GM23248 (cell line): ENCODE measurements at regions not wholly inside any gene's neighbourhood (a gene's known extent, or its start where the extent isn't known, plus 50 kb on each side); places are given as distances from the start of the nearest gene placed in this dataset.

Source experiments
- DNase-seq: peaks from one replicate; pipeline ENCODE4 v3.0.0-alpha.2; 2015
- H2AFZ ChIP-seq: fragments of 200-600 bp; sonication (generic); 2 replicates; pipeline ENCODE4 v1.6.1; 2016; ENCODE audit warnings: antibody characterized with exemption
- H3F3A ChIP-seq: fragments of 200-600 bp; sonication (generic); 2 replicates; pipeline ENCODE4 v1.6.1; 2016; ENCODE audit warnings: mild to moderate bottlenecking, antibody characterized with exemption, mixed run types; ENCODE audit not compliant: insufficient read depth
- H3K27ac ChIP-seq: fragments of 200-600 bp; sonication (generic); 2 replicates; pipeline ENCODE4 v1.5.1; 2016; ENCODE audit warnings: mild to moderate bottlenecking
- H3K27me3 ChIP-seq: fragments of 200-600 bp; sonication (generic); replicated peaks from 2 replicates; pipeline ENCODE4 v1.6.1; 2016; ENCODE audit warnings: mild to moderate bottlenecking; ENCODE audit not compliant: insufficient read depth
- H3K36me3 ChIP-seq: fragments of 200-600 bp; sonication (generic); 2 replicates; pipeline ENCODE4 v1.6.1; 2016; ENCODE audit warnings: low read depth, mild to moderate bottlenecking
- H3K4me1 ChIP-seq: fragments of 200-600 bp; sonication (generic); 2 replicates; pipeline ENCODE4 v1.6.1; 2016; ENCODE audit warnings: mild to moderate bottlenecking; ENCODE audit not compliant: insufficient read depth
- H3K4me2 ChIP-seq: fragments of 200-600 bp; sonication (generic); one replicate; pipeline ENCODE4 v1.6.1; 2016; ENCODE audit warnings: mild to moderate bottlenecking; ENCODE audit not compliant: unreplicated experiment
- H3K4me3 ChIP-seq: fragments of 200-600 bp; sonication (generic); 2 replicates; pipeline ENCODE4 v1.5.1; 2016; ENCODE audit warnings: mild to moderate bottlenecking
- H3K79me2 ChIP-seq: fragments of 200-600 bp; sonication (generic); 2 replicates; pipeline ENCODE4 v1.6.1; 2016; ENCODE audit warnings: mild to moderate bottlenecking; ENCODE audit not compliant: insufficient read depth
- H3K9ac ChIP-seq: fragments of 200-600 bp; sonication (generic); 2 replicates; pipeline ENCODE4 v1.6.1; 2016; ENCODE audit warnings: mild to moderate bottlenecking
- H3K9me2 ChIP-seq: fragments of 200-600 bp; sonication (generic); 2 replicates; pipeline ENCODE4 v1.6.1; 2016; ENCODE audit warnings: mixed run types, mild to moderate bottlenecking, moderate library complexity; ENCODE audit not compliant: insufficient read depth
- H3K9me3 ChIP-seq: fragments of 200-600 bp; sonication (generic); one replicate; pipeline ENCODE4 v1.6.1; 2017; ENCODE audit warnings: low read depth
- H4K20me1 ChIP-seq: fragments of 200-600 bp; sonication (generic); 2 replicates; pipeline ENCODE4 v1.6.0; 2016; ENCODE audit not compliant: insufficient read depth
- EZH2 ChIP-seq: fragments of 200-600 bp; sonication (generic); IDR thresholded peaks from 2 replicates; pipeline ENCODE4 v1.6.1; 2018; ENCODE audit warnings: antibody characterized with exemption, mild to moderate bottlenecking; ENCODE audit not compliant: insufficient read depth, poor library complexity, severe bottlenecking
- EZH2phosphoT487 ChIP-seq: fragments of 200-600 bp; sonication (generic); IDR thresholded peaks from 2 replicates; pipeline ENCODE4 v1.6.1; 2018; ENCODE audit warnings: antibody characterized with exemption, moderate library complexity, mild to moderate bottlenecking, low read depth; ENCODE audit not compliant: insufficient read depth
- WGBS, 2 experiments: methylation state at CpG; one replicate each; pipeline ENCODE4 v1.1.6; 2015 to 2017; ENCODE audit warnings: low lambda C conversion rate in 2 of 2, low coverage in 1 of 2; ENCODE audit errors: missing lambda C conversion rate in 2 of 2; 5-methylcytosine and 5-hydroxymethylcytosine counted together
- in situ Hi-C: fragments of 300-500 bp; cut with MboI; formaldehyde crosslinking; loops from 2 replicates; pipeline ENCODE4 v1.15.0; 2020

- no peak overlapping the region for H3K27ac ChIP-seq
- no peaks in the 10 kb centered on the region for H3K36me3 ChIP-seq
- no peak for TF ChIP-seq EZH2
- TF ChIP-seq EZH2phosphoT487: no peak
- H3K79me2 ChIP-seq: no peaks in the 10 kb centered on the region
- no peak overlapping the region for H2AFZ ChIP-seq
- no peaks in the 10 kb centered on the region for H4K20me1 ChIP-seq
- no peaks in the 10 kb centered on the region for H3K4me1 ChIP-seq
- no peaks in the 10 kb centered on the region for H3K27me3 ChIP-seq
- no peak for DNase-seq
- no peak overlapping the region for H3K9ac ChIP-seq
- no peak overlapping the region for H3K4me3 ChIP-seq
- H3F3A ChIP-seq: no peaks in the 10 kb centered on the region
- no peaks in the 10 kb centered on the region for H3K9me2 ChIP-seq
- in situ Hi-C loops: no loop called here
- no peak overlapping the region for H3K4me2 ChIP-seq
- 49 to 59% methylated on average over 3 of the region's 3 CpGs for WGBS, 2 experiments
- H3K9me3 ChIP-seq: peaks cover 2% of the 10 kb centered on the region
These were observed 144.7 kb downstream of the NDUFA10 start for GRCh38 chr2:239880396-239880795.

GRCh38 chr2:239879423-239880084, 145.6 kb downstream of the NDUFA10 start:
- no peaks in the 10 kb centered on the region for H3K36me3 ChIP-seq
- DNase-seq: no peak
- no peaks in the 10 kb centered on the region for H4K20me1 ChIP-seq
- no peak overlapping the region for H2AFZ ChIP-seq
- no peak overlapping the region for H3K9ac ChIP-seq
- H3K4me2 ChIP-seq: no peak overlapping the region
- TF ChIP-seq EZH2 (no peak), EZH2phosphoT487 (no peak)
- no peak overlapping the region for H3K27ac ChIP-seq
- H3K79me2 ChIP-seq: no peaks in the 10 kb centered on the region
- WGBS, 2 experiments: 61 to 62% methylated on average over 11 of the region's 11 CpGs
- no peaks in the 10 kb centered on the region for H3K27me3 ChIP-seq
- no peaks in the 10 kb centered on the region for H3F3A ChIP-seq
- H3K4me1 ChIP-seq: no peaks in the 10 kb centered on the region
- peaks cover 2% of the 10 kb centered on the region for H3K9me3 ChIP-seq
- in situ Hi-C loops: no loop called here
- H3K4me3 ChIP-seq: no peak overlapping the region
- H3K9me2 ChIP-seq: no peaks in the 10 kb centered on the region

DNA sequence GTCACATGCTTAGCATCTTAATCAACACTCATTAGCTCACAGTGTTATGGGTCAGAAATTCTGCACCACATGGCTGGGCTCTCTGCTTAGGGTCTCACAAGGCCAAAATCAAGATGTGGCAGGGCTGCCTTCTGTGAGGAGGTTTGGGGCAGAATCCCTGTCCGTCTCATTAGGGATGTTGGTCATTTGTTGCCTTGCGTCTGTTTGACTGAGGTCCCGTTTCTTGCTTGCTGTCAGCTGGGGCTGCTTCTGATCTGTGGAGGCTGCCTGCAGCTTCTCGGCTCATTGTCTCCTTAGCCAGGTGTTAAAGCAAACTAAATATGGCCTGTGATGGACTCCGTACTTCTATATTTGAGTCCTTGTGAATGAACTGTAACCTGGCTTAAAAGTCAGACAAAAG, 146.5 kb downstream of the NDUFA10 start:
- in situ Hi-C loops: no loop called here
- H3K9me3 ChIP-seq: no peaks in the 10 kb centered on the region
- H3K27me3 ChIP-seq: no peaks in the 10 kb centered on the region
- TF ChIP-seq EZH2phosphoT487 (no peak), EZH2 (no peak)
- H2AFZ ChIP-seq: no peak overlapping the region
- no peaks in the 10 kb centered on the region for H3K36me3 ChIP-seq
- no peak overlapping the region for H3K4me2 ChIP-seq
- no peak overlapping the region for H3K9ac ChIP-seq
- H4K20me1 ChIP-seq: no peaks in the 10 kb centered on the region
- 71 to 76% methylated on average over 5 of the region's 5 CpGs for WGBS, 2 experiments
- no peak for DNase-seq
- no peaks in the 10 kb centered on the region for H3F3A ChIP-seq
- no peak overlapping the region for H3K4me3 ChIP-seq
- H3K79me2 ChIP-seq: no peaks in the 10 kb centered on the region
- H3K4me1 ChIP-seq: no peaks in the 10 kb centered on the region
- no peaks in the 10 kb centered on the region for H3K9me2 ChIP-seq
- H3K27ac ChIP-seq: no peak overlapping the region

- H3K27me3 ChIP-seq: no peaks in the 10 kb centered on the region; the same call in 1 of the 2 replicates
- no peaks in the 10 kb centered on the region for H4K20me1 ChIP-seq
- 56 to 74% methylated on average over 5 of the region's 5 CpGs for WGBS, 2 experiments
- no peak overlapping the region for H3K9ac ChIP-seq
- H3K4me2 ChIP-seq: no peak overlapping the region
- H3K9me3 ChIP-seq: no peaks in the 10 kb centered on the region
- no peaks in the 10 kb centered on the region for H3K79me2 ChIP-seq
- no peaks in the 10 kb centered on the region for H3F3A ChIP-seq
- TF ChIP-seq EZH2: no peak
- no peak for TF ChIP-seq EZH2phosphoT487
- H3K4me1 ChIP-seq: no peaks in the 10 kb centered on the region
- no peak for DNase-seq
- no peak overlapping the region for H2AFZ ChIP-seq
- no peaks in the 10 kb centered on the region for H3K9me2 ChIP-seq
- no peaks in the 10 kb centered on the region for H3K36me3 ChIP-seq
- H3K27ac ChIP-seq: no peak overlapping the region
- H3K4me3 ChIP-seq: no peak overlapping the region
- in situ Hi-C loops: no loop called here
These were observed 148.2 kb downstream of the NDUFA10 start for GRCh38 chr2:239876948-239877289.
